ENCODE measurements at regions not wholly inside any gene's neighbourhood (a gene's known extent, or its start where the extent isn't known, plus 50 kb on each side); places are given as distances from the start of the nearest gene placed in this dataset.
"Not testable (repeated sequence)": the region's sequence is repeated elsewhere in the genome, so short reads cannot be mapped to it uniquely, and the experiment has no call there.

DNA sequence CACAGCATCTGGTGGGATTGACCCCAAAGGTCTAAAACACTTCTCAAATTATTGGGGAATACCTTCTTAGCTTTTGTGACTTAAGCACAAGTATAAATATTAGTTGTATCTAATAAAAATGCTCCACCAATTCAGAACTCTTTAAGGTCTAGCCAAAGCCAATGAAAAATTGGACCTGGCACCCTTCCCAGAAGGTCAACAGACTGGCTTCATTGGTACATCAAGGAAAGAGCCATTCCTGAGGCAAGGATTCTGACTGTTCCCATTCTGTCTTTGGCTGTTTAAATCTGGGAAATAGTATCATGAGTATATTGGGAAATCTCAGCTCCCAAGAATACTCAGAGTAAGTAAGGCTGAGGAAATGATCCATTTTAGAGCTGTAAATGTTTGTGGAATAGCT lies 153.0 kb upstream of the TRPC5 start:
- DNase-seq (ENCODE audit: extremely low read depth, low read depth) = no peak
- TF ChIP-seq, protein P1, sequence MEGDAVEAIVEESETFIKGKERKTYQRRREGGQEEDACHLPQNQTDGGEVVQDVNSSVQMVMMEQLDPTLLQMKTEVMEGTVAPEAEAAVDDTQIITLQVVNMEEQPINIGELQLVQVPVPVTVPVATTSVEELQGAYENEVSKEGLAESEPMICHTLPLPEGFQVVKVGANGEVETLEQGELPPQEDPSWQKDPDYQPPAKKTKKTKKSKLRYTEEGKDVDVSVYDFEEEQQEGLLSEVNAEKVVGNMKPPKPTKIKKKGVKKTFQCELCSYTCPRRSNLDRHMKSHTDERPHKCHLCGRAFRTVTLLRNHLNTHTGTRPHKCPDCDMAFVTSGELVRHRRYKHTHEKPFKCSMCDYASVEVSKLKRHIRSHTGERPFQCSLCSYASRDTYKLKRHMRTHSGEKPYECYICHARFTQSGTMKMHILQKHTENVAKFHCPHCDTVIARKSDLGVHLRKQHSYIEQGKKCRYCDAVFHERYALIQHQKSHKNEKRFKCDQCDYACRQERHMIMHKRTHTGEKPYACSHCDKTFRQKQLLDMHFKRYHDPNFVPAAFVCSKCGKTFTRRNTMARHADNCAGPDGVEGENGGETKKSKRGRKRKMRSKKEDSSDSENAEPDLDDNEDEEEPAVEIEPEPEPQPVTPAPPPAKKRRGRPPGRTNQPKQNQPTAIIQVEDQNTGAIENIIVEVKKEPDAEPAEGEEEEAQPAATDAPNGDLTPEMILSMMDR (IDR thresholded peaks at IDR 0.05; ENCODE audit: low read depth, low read length) = no peak

DNA sequence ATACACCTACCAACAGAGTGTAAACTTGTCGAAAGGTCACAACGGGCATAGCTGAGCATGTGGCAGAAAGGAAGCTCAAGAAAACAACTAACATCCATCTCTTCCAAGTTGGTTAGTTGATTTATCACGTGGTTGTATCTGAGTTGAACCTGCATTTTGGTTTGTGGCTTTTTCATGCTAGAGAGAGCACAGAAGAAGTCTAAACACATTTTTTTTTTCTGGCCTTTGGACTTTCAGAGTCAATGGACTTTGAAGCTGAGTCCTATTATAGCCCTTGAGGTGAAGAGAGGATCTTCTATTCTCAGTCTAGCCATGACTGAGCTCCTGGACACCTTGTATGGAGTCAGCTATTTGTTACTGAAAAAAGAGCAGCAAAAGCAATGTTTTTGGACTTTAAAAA lies 150.6 kb upstream of the TRPC5 start:
- TF ChIP-seq, protein P1 (IDR thresholded peaks at IDR 0.05; ENCODE audit: low read depth, low read length) = no peak

DNA sequence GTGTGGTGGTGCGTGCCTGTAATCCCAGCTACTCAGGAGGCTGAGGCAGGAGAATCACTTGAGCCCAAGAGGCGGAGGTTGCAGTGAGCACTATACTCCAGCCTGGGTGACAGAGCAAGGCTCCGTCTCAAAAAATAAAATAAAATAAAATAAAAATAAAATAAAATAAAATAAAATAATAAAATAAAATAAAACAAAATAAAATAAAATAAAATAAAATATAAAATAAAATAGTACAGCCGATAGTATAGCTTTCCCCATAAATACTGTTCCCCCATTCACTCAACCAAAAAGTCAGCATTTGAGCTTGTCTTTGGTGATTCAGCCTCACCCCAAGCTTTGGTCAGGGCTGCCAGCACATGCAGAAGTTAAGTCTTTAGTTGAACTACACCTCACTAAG lies 144.2 kb upstream of the TRPC5 start:
- not testable (repeated sequence) for DNase-seq (ENCODE audit: extremely low read depth, low read depth)

More for the DNA sequence above, 150.6 kb upstream of the TRPC5 start:
- DNase-seq (ENCODE audit: extremely low read depth, low read depth) = no peak

DNA sequence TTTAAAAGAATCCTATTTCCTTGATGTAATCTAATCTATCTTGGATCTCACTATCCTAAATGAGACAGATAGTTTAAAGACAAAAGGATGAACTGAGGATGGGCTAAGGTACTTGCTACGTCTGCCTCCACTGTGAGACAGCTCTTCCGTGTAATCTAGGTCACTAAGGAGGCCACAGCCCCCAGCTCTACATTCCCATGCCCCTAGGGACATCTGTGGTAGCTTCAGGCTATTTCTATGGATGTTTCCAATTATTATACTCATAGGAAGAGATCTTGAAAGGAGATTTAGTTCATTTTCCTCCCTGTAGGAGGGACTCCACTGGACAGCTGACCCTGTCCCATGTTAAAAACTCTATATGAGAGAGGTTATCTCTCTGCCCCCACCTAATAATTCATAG lies 140.8 kb upstream of the TRPC5 start:
- no peak for DNase-seq (ENCODE audit: extremely low read depth, low read depth)
- TF ChIP-seq, protein P1 (IDR thresholded peaks at IDR 0.05; ENCODE audit: low read depth, low read length) = no peak

DNA sequence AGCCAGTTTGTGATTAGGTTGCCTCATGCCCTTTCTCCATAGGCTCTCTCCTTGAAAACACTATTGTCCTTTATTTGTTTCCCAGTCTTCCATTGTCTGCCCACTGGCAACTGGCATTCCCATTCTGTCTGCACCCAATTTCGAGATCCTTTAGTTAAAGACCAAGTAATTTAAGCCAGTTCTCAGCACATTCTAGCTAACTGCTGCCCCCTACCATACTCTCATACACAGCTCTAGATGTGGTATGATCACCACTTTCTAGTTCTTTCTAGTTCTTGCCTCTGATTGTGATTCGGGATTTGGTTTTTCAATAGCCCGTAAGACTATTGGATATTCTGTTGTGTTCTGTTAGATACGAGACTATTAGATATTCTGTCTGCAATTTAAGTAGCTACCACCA lies 135.8 kb upstream of the TRPC5 start:
- TF ChIP-seq, protein P1 (IDR thresholded peaks at IDR 0.05; ENCODE audit: low read depth, low read length) = no peak
- DNase-seq (ENCODE audit: extremely low read depth, low read depth) = no peak

DNA sequence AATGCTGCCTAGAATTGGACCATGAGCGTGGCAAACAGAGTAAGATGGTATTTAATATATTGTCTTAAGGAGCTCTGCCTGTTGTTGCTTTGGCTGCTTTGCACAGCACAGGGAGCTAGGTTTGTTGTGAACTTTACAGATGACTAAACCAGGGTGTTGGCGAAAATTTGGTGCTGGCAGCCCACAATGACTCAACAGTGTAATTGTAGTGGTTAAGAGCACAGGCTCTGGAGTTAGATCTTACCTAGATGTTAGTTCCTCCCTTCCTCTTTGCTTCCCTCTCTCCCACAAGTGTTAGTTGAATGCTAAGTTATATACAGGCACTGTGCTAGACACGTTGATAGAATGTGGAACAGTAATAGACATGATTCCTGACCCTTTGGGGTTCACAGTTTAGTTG lies 128.9 kb upstream of the TRPC5 start:
- DNase-seq (ENCODE audit: extremely low read depth, low read depth) = no peak
- TF ChIP-seq, protein P1 (IDR thresholded peaks at IDR 0.05; ENCODE audit: low read depth, low read length) = no peak

DNA sequence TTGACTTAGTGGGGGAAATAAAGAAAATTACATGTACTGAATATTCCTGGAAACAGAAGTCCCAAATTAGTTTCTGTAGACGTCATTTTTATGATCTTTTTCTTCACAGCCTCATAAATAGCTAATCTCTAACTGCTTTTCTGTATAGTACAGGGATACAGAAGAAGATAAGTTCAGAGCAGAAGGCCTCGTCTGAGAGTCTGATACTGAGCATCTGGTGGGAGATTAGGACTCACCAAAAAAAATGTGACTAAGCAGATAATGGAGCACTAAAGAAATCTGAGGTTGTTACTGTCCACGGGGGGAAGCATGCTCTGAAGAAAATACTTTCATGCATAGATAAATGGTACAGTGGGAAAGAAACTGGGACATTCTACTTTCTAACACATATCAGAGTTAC lies 115.3 kb upstream of the TRPC5 start:
- no peak for DNase-seq (ENCODE audit: extremely low read depth, low read depth)
- TF ChIP-seq, protein P1 (IDR thresholded peaks at IDR 0.05; ENCODE audit: low read depth, low read length) = no peak

DNA sequence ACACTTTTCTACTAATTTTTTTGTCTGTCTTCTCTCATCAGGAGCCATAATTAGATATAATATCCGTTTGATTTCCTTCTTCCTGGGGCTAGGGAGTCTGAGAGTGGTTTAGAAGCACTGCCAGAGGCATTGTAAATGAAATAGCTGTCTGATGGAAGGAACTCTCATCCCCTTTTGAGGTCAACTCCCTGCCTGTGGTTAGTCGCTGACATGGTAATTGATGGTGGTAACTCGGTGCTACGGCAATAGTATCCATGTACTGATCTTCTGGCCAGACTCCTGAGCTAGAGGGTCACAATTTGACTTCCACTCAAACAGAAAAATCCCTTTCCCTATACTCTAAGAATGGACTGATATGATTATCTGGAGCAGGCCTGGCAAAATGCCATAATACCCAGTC lies 108.1 kb upstream of the TRPC5 start:
- no peak for DNase-seq (ENCODE audit: extremely low read depth, low read depth)
- TF ChIP-seq, protein P1 (IDR thresholded peaks at IDR 0.05; ENCODE audit: low read depth, low read length) = no peak

DNA sequence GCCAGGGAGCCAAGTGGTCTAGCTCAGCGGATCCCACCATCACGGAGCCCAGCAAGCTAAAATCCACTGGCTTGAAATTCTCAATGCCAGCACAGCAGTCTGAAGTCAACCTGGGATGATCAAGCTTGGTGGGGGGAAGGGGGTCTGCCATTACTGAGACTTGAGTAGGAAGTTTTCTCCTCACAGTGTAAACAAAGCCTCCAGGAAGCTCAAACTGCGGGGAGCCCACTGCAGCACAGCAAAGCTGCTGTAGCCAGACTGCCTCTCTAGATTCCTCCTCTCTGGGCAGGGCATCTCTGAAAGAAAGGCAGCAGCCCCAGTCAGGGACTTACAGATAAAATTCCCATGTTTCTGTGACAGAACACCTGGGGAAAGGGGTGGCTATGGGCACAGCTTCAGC lies 98.8 kb upstream of the TRPC5 start:
- not testable (repeated sequence) for DNase-seq (ENCODE audit: extremely low read depth, low read depth)
